GM19239 (cell line): ENCODE measurements at regions not wholly inside any gene's neighbourhood (a gene's known extent, or its start where the extent isn't known, plus 50 kb on each side); places are given as distances from the start of the nearest gene placed in this dataset.

Source experiments
- DNase-seq: peaks from one replicate; pipeline ENCODE4 v3.0.0; 2011; ENCODE audit warnings: low spot score; ENCODE audit not compliant: insufficient read length
- FAIRE-seq: peaks from 2 replicates; lab custom pipeline; 2011; peaks lifted over from hg19 to GRCh38; lab: Jason Lieb, UNC

GRCh38 chr6:126786262-126786661, 332.2 kb upstream of the RSPO3 start:
- no peak for DNase-seq
- no peak for FAIRE-seq

GRCh38 chr6:126787635-126788034, 330.8 kb upstream of the RSPO3 start:
- FAIRE-seq (no peak), DNase-seq (no peak)

DNA sequence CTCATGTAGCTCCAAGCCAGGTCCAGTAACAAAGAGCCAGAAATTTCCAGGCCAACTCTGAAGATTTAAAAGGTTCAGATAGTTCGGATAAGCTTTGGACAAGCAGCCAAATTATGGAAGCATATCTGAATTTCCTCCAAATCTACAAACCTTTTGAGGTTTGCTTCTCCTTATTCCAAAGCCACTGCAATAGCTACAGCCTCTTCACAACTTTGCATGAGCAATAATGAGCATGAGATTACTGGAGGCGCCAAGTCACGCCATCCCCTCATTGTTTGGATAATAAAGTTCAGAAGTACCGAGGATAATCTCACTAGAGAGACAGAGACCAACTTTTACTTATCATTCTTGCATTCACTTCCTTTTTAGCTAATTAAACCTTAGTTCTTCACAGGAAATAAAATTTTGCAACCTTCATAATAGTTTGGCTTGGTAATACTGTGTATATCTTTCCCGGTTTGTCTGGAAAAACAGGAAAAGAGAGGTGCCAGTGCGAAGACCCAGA, 329.6 kb upstream of the RSPO3 start:
- FAIRE-seq: no peak
- DNase-seq: no peak

GRCh38 chr6:126792340-126793085, 326.0 kb upstream of the RSPO3 start:
- no peak for FAIRE-seq
- no peak for DNase-seq

DNA sequence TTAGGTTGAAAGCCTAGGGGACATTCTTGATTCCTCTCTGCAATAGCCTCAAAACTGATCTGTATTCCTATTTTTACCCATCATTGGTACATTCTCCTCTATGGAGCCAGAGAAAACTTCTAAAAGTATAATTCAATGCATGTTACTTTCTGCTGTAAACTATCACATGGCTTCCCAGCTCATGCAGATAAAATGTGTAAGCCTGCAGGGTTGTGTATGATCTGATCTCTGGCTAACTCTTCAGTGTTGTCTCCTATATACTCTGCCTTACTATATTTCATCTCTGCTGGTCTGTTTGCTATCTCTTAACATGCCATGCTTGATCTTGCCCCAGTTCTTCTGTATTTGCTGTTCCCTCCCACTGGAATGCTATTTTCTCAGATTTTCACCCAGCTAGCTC, 323.3 kb upstream of the RSPO3 start:
- FAIRE-seq (no peak), DNase-seq (no peak)

GRCh38 chr6:126797981-126798380, 320.5 kb upstream of the RSPO3 start:
- DNase-seq: no peak
- FAIRE-seq: no peak

DNA sequence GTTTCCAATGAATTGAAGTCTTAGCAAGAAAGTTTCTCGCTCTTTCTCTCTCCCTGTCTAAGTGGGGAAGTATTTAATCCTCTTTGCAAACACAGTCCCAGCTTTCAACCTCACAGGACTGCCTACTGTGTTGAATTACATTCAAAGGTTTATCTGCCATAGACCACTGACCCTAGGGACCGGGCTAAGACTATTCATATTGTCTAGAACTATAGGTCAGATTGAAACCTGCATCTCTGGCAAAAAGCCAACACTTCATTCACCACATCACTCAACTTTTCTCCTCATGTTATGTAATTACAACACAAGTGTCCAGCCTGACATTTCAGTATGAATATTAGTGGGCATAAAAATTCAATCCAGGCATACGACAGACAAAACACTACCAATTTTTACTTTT, 314.7 kb upstream of the RSPO3 start:
- DNase-seq (no peak), FAIRE-seq (no peak)

DNA sequence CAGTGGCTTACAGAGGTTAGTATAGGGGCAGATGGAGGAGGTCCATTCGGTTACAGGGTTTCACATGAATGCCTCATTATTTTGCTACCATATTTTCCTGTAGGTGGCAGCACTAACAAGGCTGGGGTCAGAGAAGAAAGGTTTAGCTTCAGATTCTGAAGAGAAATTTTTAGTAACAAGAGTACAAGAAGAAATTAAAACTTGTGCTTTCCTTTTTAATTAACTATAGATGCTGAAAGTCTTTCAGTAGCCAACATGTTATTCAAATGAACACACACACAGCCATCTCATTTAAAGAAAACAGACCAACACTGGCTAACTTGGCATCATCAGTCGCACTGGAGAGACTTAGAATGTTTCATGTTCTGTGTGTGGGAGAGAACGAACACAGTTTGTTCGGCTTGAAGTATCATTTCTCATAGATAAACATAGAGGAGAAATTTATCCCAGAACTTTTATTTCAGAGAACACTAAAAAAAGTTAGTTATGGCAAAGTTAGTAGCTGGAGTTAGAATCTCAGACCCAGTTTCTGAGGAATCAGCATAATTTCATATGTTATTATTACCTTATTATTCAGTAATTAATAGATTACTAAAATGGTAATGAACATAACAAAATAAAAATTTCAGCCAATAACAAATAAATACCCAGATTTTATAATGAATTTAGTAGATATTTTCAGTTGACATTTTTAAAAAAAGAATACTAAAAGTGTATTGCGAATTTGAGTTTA, 314.0 kb upstream of the RSPO3 start:
- FAIRE-seq (peak; percentile 87), DNase-seq (peak; percentile 5)

- no peak for DNase-seq
- no peak for FAIRE-seq
Measured at GRCh38 chr6:126805861-126806260, 312.6 kb upstream of the RSPO3 start.

GRCh38 chr6:126807876-126808275, 310.6 kb upstream of the RSPO3 start:
- FAIRE-seq: no peak
- no peak for DNase-seq

- DNase-seq (no peak), FAIRE-seq (no peak)
Measured at GRCh38 chr6:126811321-126811720, 307.1 kb upstream of the RSPO3 start.

DNA sequence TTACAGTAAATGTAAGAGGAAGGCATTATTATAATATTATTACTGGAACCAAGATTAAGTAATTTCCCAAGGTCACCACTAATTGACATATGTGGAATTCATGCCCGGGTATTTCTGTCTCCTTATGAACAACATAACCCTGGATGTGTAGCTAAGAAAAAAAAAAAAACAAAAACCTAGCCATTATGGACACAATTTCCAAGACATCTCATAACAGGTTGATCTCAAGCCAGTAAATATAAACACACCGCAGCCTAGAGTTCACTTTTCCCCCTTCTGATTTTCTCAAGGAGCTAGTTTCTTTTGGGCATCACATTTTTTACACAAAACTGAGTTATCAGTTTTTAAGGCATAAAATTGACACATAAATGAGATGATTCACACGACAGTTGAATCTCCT, 306.5 kb upstream of the RSPO3 start:
- FAIRE-seq: no peak
- no peak for DNase-seq

GRCh38 chr6:126812651-126813050, 305.8 kb upstream of the RSPO3 start:
- no peak for FAIRE-seq
- DNase-seq: no peak

- DNase-seq (no peak), FAIRE-seq (no peak)
Measured at GRCh38 chr6:126820634-126821033, 297.8 kb upstream of the RSPO3 start.

DNA sequence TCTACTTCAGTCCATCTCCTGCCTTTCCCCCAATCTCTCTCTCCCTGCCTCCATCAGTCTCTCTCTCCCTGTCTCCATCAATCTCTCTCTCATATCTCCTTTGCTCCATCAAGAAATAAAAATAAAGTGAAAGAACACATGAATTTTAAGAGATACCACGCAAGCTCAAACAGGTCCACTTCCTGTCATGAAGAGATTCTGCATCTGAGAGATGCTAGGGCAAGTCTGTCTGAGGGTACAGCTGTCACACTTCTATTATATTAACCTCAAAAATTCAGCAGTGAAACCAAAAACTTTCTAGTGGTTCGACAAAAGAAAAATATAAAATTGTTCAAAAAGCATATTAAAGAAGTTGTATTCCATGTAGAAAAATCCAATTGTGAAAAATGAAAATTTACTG, 296.8 kb upstream of the RSPO3 start:
- DNase-seq (no peak), FAIRE-seq (no peak)

- FAIRE-seq (no peak), DNase-seq (no peak)
Measured at GRCh38 chr6:126824226-126824625, 294.2 kb upstream of the RSPO3 start.

GRCh38 chr6:126824815-126825214, 293.7 kb upstream of the RSPO3 start:
- DNase-seq: no peak
- no peak for FAIRE-seq

DNA sequence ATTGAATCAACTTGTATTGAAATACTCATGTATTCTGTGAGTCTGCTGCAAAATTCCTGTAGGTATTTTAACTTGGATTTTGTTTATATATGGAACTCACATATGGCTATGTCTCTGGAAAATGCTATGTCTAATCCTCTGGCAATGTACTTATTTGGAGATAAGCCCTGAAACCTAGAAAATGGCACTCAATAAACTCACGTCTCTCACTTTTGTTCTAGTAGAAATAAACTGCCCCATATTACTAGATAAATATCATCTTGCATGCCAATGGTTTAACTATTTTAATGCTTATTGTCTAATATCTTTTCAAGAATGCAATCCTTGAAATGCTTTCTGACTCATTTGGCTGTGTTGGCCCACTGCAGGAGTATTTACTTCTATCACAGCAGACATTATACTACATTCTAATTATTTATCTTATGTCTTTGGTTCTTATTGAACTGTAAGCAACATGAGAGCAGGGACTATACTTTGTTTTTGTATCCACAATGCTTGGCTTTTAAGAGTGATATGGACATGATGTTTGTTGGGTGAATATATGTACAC, 292.2 kb upstream of the RSPO3 start:
- FAIRE-seq: no peak
- DNase-seq: no peak

DNA sequence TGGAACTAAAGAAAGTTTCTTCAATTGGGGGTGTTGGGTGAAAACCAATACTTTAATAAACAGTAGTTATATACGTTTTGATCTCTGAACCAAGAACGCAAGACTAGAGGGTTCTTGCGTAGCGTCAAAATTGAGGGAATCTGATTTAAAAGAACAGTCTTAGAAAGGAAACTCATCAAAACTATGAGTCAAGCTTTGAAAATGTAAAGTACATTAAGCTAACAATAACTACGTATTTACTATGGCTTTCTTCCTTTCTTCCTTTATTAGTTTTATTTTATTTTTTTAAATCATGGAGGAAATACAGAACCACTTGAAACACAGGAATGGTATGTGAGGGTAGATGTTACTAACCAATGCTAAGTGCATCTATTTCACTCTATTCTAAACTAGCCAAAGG, 287.0 kb upstream of the RSPO3 start:
- FAIRE-seq: no peak
- DNase-seq: no peak

DNA sequence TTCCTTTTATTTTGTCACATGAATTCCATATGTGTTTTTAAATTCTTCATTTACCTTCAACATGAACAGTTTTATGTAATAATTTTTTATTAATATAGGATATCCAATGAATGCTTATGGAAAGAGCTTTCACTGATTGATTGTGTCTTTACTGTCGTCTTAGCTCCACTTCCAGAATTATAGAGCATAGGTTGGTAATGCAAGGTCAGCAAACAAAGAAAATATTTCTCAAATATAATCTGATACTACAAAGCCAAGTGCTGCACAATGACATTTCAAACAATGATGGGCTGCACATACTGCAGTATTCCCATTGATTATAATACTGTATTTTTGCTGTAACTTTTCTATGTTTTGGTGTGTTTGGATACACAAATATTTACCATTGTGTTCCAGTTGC, 275.7 kb upstream of the RSPO3 start:
- no peak for DNase-seq
- no peak for FAIRE-seq

DNA sequence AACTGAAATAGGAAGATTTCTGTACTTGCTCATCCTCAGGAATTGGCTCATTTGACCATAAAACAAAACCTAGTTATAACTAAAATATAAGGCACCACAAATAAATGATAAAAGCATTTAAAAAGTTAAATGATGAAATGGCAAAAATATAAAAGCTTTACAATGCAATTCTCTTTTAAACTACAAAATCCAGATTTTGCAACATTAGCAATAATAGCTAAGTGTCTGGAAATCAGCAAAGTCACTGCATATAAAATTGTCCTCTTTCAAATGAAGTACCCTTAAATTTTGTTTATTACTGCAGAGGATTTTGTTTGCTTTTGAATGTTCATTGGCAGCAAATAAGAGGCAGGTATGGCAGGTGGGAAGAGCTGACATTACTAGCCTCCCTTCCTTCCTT, 270.4 kb upstream of the RSPO3 start:
- no peak for DNase-seq
- FAIRE-seq: no peak
